ENCODE measurements at regions not wholly inside any gene's neighbourhood (a gene's known extent, or its start where the extent isn't known, plus 50 kb on each side); places are given as distances from the start of the nearest gene placed in this dataset.
"Not testable (repeated sequence)": the region's sequence is repeated elsewhere in the genome, so short reads cannot be mapped to it uniquely, and the experiment has no call there.

DNA sequence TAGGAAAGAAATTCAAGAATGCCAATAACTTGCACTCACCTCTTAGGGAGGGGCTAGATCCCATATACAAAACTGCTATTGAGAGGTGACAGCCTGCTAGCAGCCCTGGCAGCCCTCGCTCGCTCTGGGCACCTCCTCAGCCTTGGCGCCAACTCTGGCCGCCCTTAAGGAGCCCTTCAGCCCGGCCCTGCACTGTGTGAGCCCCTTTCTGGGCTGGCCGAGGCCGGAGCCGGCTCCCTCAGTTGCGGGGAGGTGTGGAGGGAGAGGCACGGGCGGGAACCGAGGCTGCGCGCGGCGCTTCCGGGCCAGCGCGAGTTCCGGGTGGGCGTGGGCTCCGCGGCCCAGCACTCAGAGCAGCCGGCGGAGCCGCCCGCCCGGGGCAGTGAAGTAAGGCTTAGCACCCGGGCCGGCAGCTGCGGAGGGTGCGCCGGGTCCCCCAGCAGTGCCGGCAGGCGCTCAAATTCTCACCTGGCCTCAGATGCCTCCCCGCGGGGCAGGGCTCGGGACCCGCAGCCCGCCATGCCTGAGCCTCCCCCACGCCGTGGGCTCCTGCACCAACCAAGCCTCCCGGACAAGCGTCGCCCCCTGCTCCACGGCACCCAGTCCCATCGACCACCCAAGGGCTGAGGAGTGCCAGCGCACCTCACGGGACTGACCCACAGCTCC, 329.9 kb downstream of the FAM181B start:
- Histone ChIP-seq H3K36me3 (no peaks in the 10 kb centered on the region), H3K9me3 (no peaks in the 10 kb centered on the region), H3K4me3 (no peak overlapping the region), H3K27me3 (no peaks in the 10 kb centered on the region), H3K4me1 (no peaks in the 10 kb centered on the region), H3K27ac (no peak overlapping the region)
- DNase-seq: no peak
- intact Hi-C loops (cut with DNase I): no loop called here
- 83% methylated on average over 10 of the region's 49 CpGs; no CpG with 5 or more reads in 1 of the 2 donors for WGBS, 2 donors
- TF ChIP-seq POLR2A (IDR thresholded peaks at IDR 0.05): no peak
- TF ChIP-seq, protein P1, sequence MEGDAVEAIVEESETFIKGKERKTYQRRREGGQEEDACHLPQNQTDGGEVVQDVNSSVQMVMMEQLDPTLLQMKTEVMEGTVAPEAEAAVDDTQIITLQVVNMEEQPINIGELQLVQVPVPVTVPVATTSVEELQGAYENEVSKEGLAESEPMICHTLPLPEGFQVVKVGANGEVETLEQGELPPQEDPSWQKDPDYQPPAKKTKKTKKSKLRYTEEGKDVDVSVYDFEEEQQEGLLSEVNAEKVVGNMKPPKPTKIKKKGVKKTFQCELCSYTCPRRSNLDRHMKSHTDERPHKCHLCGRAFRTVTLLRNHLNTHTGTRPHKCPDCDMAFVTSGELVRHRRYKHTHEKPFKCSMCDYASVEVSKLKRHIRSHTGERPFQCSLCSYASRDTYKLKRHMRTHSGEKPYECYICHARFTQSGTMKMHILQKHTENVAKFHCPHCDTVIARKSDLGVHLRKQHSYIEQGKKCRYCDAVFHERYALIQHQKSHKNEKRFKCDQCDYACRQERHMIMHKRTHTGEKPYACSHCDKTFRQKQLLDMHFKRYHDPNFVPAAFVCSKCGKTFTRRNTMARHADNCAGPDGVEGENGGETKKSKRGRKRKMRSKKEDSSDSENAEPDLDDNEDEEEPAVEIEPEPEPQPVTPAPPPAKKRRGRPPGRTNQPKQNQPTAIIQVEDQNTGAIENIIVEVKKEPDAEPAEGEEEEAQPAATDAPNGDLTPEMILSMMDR (IDR thresholded peaks at IDR 0.05): no peak

DNA sequence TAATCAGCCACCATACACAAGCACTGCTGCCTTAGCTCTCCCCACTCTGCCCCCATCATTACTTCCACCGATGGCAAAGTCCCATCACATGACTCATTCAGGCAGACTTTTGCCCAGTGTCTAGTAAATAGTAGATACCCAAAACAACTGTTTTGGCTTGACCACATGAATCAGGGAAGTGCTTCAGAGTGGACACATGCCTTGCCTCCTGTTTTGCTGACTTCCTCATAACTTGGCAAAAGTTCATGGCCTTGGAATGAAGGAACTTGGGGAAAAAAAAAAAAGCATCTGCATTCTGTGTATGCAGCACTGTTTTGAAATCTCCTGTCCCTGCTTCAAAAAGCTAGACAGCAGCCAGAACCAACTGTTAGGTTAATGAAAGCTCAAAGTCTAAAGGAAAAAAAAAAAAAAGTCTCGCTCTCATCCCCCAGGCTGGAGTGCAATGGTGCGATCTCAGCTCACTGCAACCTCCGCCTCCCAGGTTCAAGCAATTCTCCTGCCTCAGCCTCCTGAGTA, 335.3 kb downstream of the FAM181B start:
- no peak overlapping the region for H3K27ac ChIP-seq
- H3K4me3 ChIP-seq: no peak overlapping the region
- no peaks in the 10 kb centered on the region for H3K36me3 ChIP-seq
- H3K4me1 ChIP-seq: no peaks in the 10 kb centered on the region
- no peak for TF ChIP-seq POLR2A (IDR thresholded peaks at IDR 0.05)
- TF ChIP-seq, protein P1 (IDR thresholded peaks at IDR 0.05): no peak
- 70 to 82% methylated on average over 4 of the region's 4 CpGs for WGBS, 2 donors
- H3K27me3 ChIP-seq: no peaks in the 10 kb centered on the region
- no peak for DNase-seq
- no peaks in the 10 kb centered on the region for H3K9me3 ChIP-seq
- intact Hi-C loops (cut with DNase I): no loop called here

DNA sequence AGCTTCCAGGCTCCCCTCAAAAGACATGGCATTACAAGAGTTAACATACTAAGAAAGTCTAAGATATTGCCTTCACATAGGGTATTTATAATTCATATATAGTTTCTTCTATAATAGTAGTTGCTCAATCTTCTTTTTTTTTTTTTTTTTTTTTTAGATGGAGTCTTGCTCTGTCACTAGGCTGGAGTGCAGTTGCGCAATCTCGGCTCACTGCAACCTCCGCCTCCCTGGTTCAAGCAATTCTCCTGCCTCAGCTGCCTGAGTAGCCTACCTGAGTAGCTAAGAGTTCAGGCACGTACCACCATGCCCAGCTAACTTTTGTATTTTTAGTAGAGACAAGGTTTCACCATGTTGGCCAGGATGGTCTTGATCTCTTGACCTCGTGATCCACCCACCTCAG, 337.0 kb downstream of the FAM181B start:
- H3K4me3 ChIP-seq; H3K4me1 ChIP-seq; H3K27me3 ChIP-seq; DNase-seq; H3K36me3 ChIP-seq; H3K9me3 ChIP-seq; intact Hi-C loops (cut with DNase I); H3K27ac ChIP-seq: not testable (repeated sequence)
- 73 to 84% methylated on average over 4 to 5 of the region's 5 CpGs for WGBS, 2 donors

DNA sequence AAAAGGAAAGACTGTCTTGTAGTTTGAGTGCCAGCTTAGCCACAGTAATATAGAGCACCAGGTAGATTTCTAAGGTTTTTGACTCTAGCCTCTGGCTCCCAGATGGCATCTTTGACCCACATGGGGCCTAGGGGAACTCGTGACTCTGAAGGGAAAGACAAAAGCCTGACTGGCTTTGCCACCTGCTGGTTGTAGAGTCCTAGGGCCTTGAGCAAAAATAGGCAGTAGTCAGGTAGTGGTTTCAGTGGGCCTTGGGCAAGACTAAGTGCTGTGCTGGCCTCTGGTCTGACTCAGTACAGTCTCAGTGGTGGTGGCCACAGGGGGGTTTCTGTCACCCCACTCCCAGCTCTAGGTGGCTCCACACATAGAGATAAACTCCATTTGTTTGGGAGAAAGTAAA, 349.4 kb downstream of the FAM181B start:
- Histone ChIP-seq H3K4me3 (no peak overlapping the region), H3K27ac (no peak overlapping the region), H3K4me1 (no peaks in the 10 kb centered on the region), H3K27me3 (no peaks in the 10 kb centered on the region), H3K36me3 (no peaks in the 10 kb centered on the region), H3K9me3 (no peaks in the 10 kb centered on the region)
- WGBS, 2 donors: 22 to 44% methylated on average over 1 of the region's 1 CpG
- intact Hi-C loops (cut with DNase I): no loop called here
- TF ChIP-seq POLR2A (IDR thresholded peaks at IDR 0.05): no peak
- TF ChIP-seq, protein P1 (IDR thresholded peaks at IDR 0.05): no peak
- DNase-seq: no peak

DNA sequence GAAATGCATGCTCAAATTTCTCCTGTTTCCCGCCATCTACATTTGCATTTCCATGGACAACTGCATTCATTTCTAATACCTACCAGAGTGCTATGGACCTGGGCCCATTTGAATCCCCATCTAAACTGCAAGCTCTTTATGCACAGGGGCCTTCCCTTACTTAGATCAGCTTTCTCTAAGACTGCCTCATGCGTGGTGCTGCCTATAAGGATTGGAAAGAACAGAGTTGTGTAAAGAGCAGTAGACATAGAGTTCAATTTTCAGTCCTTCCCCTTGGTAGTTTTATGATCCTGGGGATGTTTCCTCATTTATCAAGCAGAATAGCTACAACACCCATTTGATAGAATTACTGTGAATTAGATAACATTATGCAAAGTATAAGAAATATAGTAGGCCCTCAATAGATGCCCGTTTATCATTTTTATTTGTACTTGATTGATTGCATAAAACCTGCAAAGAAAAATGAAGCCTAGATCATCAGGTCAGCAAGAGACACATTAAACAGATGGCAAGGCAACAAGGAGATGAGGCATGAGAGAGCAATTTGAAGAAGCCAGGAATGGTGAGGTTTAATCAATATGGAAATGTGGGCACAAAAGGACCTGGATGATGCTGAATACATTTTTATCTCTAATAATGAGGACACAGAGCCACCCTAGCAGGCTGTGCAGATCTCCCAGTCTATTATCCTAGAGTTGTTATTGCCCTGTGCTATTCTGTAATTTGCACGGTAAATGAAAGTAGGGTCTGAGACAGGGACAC, 359.7 kb downstream of the FAM181B start:
- WGBS, 2 donors: 75 to 85% methylated on average over 4 of the region's 4 CpGs
- Histone ChIP-seq H3K27me3 (no peaks in the 10 kb centered on the region), H3K4me3 (no peak overlapping the region), H3K36me3 (no peaks in the 10 kb centered on the region), H3K4me1 (no peaks in the 10 kb centered on the region), H3K9me3 (no peaks in the 10 kb centered on the region), H3K27ac (no peak overlapping the region)
- DNase-seq: no peak
- intact Hi-C loops (cut with DNase I): no loop called here
- TF ChIP-seq, protein P1 (IDR thresholded peaks at IDR 0.05): no peak
- TF ChIP-seq POLR2A (IDR thresholded peaks at IDR 0.05): no peak
